K562 (cell line): ENCODE measurements at regions not wholly inside any gene's neighbourhood (a gene's known extent, or its start where the extent isn't known, plus 50 kb on each side); places are given as distances from the start of the nearest gene placed in this dataset.

ENCODE experiments used
- ATAC-seq: fragments of 200-7000 bp; cut with Tn5 transposase; 3 replicates; pipeline ENCODE4 v1.9.1; 2020; ENCODE audit warnings: moderate library complexity
- BruUV-seq: library from RNA; stranded (reverse); fragments of 400-500 nt; replicated peaks from 2 replicates; lab custom pipeline; 2021; lab: Mats Ljungman, UMichigan
- CTCF ChIA-PET: fragments of 300-600 bp; formaldehyde crosslinking; extraction: SDS; loops from one replicate; lab custom pipeline; 2021; ENCODE audit warnings: low intra/inter-chr PET ratio; lab: Yijun Ruan, JAX
- POLR2A ChIA-PET: fragments of 300-600, 350-650 bp; sonication (Branson Sonifier 250); formaldehyde crosslinking; extraction: SDS; loops from one replicate; lab custom pipeline; 2021; ENCODE audit warnings: antibody characterized with exemption, inconsistent platforms; lab: Yijun Ruan, JAX
- DNase-seq, 4 experiments: peaks; one replicate each; pipeline versions ENCODE4 v3.0.0 to v3.0.0-alpha.2; 2011 to 2018; ENCODE audit warnings: low spot score in 3 of 4, mixed read lengths in 3 of 4; ENCODE audit errors: extremely low read depth in 1 of 4
- FAIRE-seq: peaks from 2 replicates; lab custom pipeline; 2011; peaks lifted over from hg19 to GRCh38; lab: Jason Lieb, UNC
- H2AFZ ChIP-seq: 2 replicates; pipeline ENCODE4 v1.6.0; 2011; ENCODE audit warnings: low read depth, low read length, control low read depth, inconsistent platforms
- H3K27ac ChIP-seq: fragments of 200-600 bp; 3 replicates; pipeline ENCODE4 v1.8.0; 2011; ENCODE audit warnings: low read depth, mild to moderate bottlenecking, control low read depth, inconsistent platforms, low read length, moderate library complexity, mixed read lengths; ENCODE audit errors: extremely low read depth
- H3K27me3 ChIP-seq, 2 experiments: fragments of 300-600 bp in 1 of 2; 2 replicates in 1 of 2; 3 replicates in 1 of 2; pipeline versions ENCODE4 v1.6.0 to v1.8.0; 2011; ENCODE audit warnings: inconsistent platforms in 2 of 2, low read length in 2 of 2, mild to moderate bottlenecking in 1 of 2, mixed read lengths in 1 of 2, moderate library complexity in 1 of 2; ENCODE audit not compliant: control insufficient read depth in 2 of 2, insufficient read depth in 2 of 2
- H3K36me3 ChIP-seq: fragments of 300-600 bp; 3 replicates; pipeline ENCODE4 v1.8.0; 2011; ENCODE audit warnings: mild to moderate bottlenecking, low read length, inconsistent platforms; ENCODE audit not compliant: control insufficient read depth, insufficient read depth
- H3K4me1 ChIP-seq, 2 experiments: fragments of 200-600 bp in 1 of 2; replicated peaks in 1 of 2; 2 replicates in 1 of 2; 3 replicates in 1 of 2; pipeline versions ENCODE4 v1.5.1 to v1.8.0; 2011; ENCODE audit warnings: inconsistent platforms in 2 of 2, low read length in 2 of 2, mild to moderate bottlenecking in 1 of 2, mixed read lengths in 1 of 2, moderate library complexity in 1 of 2; ENCODE audit not compliant: control insufficient read depth in 2 of 2, insufficient read depth in 2 of 2
- H3K4me2 ChIP-seq: 2 replicates; pipeline ENCODE4 v1.6.1; 2011; ENCODE audit warnings: low read length, control low read depth, inconsistent platforms, mixed read lengths; ENCODE audit not compliant: insufficient read depth
- H3K4me3 ChIP-seq: fragments of 200-600 bp; sonication (generic), shearing (Covaris generic); 2 replicates; pipeline ENCODE4 v1.5.1; 2016; ENCODE audit warnings: control low read depth, inconsistent platforms
- H3K79me2 ChIP-seq: fragments of 200-600 bp; 3 replicates; pipeline ENCODE4 v1.8.0; 2011; ENCODE audit warnings: low read length, inconsistent platforms; ENCODE audit not compliant: control insufficient read depth, insufficient read depth
- H3K9ac ChIP-seq, 2 experiments: 2 replicates each; pipeline versions ENCODE4 v1.6.0 to v1.6.1; 2011; ENCODE audit warnings: low read depth in 2 of 2, low read length in 2 of 2, control low read depth in 1 of 2, inconsistent platforms in 1 of 2, mild to moderate bottlenecking in 1 of 2, mixed read lengths in 1 of 2; ENCODE audit not compliant: insufficient read depth in 1 of 2
- H3K9me1 ChIP-seq: one replicate; pipeline ENCODE4 v1.6.0; 2011; ENCODE audit warnings: inconsistent platforms, mild to moderate bottlenecking, low read length, moderate library complexity; ENCODE audit not compliant: control insufficient read depth, insufficient read depth
- H3K9me3 ChIP-seq: replicated peaks from 2 replicates; pipeline ENCODE4 v1.5.1; 2011; ENCODE audit warnings: low read depth, low read length, inconsistent platforms; ENCODE audit not compliant: control insufficient read depth, insufficient read depth
- H4K20me1 ChIP-seq: replicated peaks from 2 replicates; pipeline ENCODE4 v1.6.1; 2011; ENCODE audit warnings: low read length, inconsistent platforms, mixed read lengths; ENCODE audit not compliant: control insufficient read depth, insufficient read depth
- CAMTA2 ChIP-seq: fragments of 250-450 bp; sonication (Bioruptor Pico); conservative IDR thresholded peaks from 2 replicates; pipeline ENCODE4 v1.5.1; 2022
- CREB3 ChIP-seq: fragments of 450-650 bp; conservative IDR thresholded peaks from 2 replicates; pipeline ENCODE4 v1.6.1; 2016; ENCODE audit warnings: missing genetic modification characterization, low read depth, mild to moderate bottlenecking, missing compliant biosample characterization, moderate library complexity
- E2F3 ChIP-seq: fragments of 250-450 bp; sonication (Bioruptor Pico); IDR thresholded peaks from 2 replicates; pipeline ENCODE4 v1.4.0; 2020; ENCODE audit warnings: mild to moderate bottlenecking
- GABPB2 ChIP-seq: fragments of 250-450 bp; sonication (Bioruptor Pico); conservative IDR thresholded peaks from 2 replicates; pipeline ENCODE4 v1.5.1; 2021; ENCODE audit warnings: mild to moderate bottlenecking
- MEF2A ChIP-seq: IDR thresholded peaks from 2 replicates; pipeline ENCODE4 v1.6.1; 2011; ENCODE audit warnings: low read depth, mild to moderate bottlenecking, low read length, moderate library complexity; ENCODE audit not compliant: control insufficient read depth
- MYBL2 ChIP-seq, 2 experiments: fragments of 450-650 bp in 1 of 2; sonication (generic) in 1 of 2; formaldehyde crosslinking in 1 of 2; IDR thresholded peaks; 2 replicates each; pipeline versions ENCODE4 v1.6.1 to v1.8.1; 2017 to 2022; ENCODE audit warnings: borderline replicate concordance in 1 of 2, inconsistent platforms in 1 of 2, low read depth in 1 of 2, mild to moderate bottlenecking in 1 of 2, missing genetic modification reagents in 1 of 2, moderate library complexity in 1 of 2
- PRPF4 ChIP-seq: fragments of 200-400 bp; formaldehyde crosslinking; IDR thresholded peaks from one replicate; pipeline ENCODE4 v1.6.1; 2017; ENCODE audit warnings: low read length, low read depth, mild to moderate bottlenecking; ENCODE audit not compliant: insufficient read depth, poor library complexity, severe bottlenecking
- SMC3 ChIP-seq: conservative IDR thresholded peaks from 2 replicates; pipeline ENCODE4 v1.6.1; 2011; ENCODE audit warnings: low read depth, low read length, improper control_type of control experiment; ENCODE audit not compliant: insufficient read depth
- TAF9B ChIP-seq: fragments of 450-650 bp; IDR thresholded peaks from 2 replicates; pipeline ENCODE4 v1.6.1; 2018; ENCODE audit warnings: mild to moderate bottlenecking; ENCODE audit not compliant: partially characterized antibody
- ZNF431 ChIP-seq: sonication (generic); formaldehyde crosslinking; IDR thresholded peaks from 2 replicates; pipeline ENCODE4 v1.8.0; 2022; ENCODE audit warnings: mild to moderate bottlenecking, missing genetic modification reagents
- WGBS: fragments of 100-300 bp; shearing (Covaris generic); methylation state at CpG from one replicate; pipeline ENCODE4 v1.1.6; 2016; ENCODE audit warnings: low coverage, mixed read lengths; ENCODE audit not compliant: insufficient coverage; ENCODE audit errors: missing lambda C conversion rate; 5-methylcytosine and 5-hydroxymethylcytosine counted together
- in situ Hi-C: fragments of 300-500 bp; cut with MboI; formaldehyde crosslinking; loops from 4 replicates; pipeline ENCODE4 v1.15.0; 2018; ENCODE audit warnings: inconsistent platforms, mixed read lengths
- intact Hi-C: fragments of 100-400 bp; cut with micrococcal nuclease; formaldehyde crosslinking; loops from 2 replicates; pipeline ENCODE4 v1.14.2; 2022
- TF ChIP-seq, protein P1 (sequence below): fragments of 450-650 bp; IDR thresholded peaks from 2 replicates; pipeline ENCODE4 v1.7.1; 2018; ENCODE audit warnings: mild to moderate bottlenecking, low read depth; ENCODE audit not compliant: partially characterized antibody

- 0% methylated on average over 3 of the region's 3 CpGs for WGBS
These were observed 444.6 kb downstream of the HTR7 start for GRCh38 chr10:90413196-90413595.

More at GRCh38 chr10:90413196-90413595, 444.6 kb downstream of the HTR7 start:
- Histone ChIP-seq H3K79me2 (no peaks in the 10 kb centered on the region), H3K27me3 (no peaks in the 10 kb centered on the region), H2AFZ (no peak overlapping the region), H3K9ac (no peak overlapping the region), H4K20me1 (no peaks in the 10 kb centered on the region), H3K27ac (no peak overlapping the region), H3K4me1 (no peaks in the 10 kb centered on the region), H3K9me3 (no peaks in the 10 kb centered on the region), H3K36me3 (no peaks in the 10 kb centered on the region), H3K9me1 (no peaks in the 10 kb centered on the region), H3K4me3 (no peak overlapping the region), H3K4me2 (no peak overlapping the region)
- in situ Hi-C loops (no loop called here), intact Hi-C loops (no loop called here)
- FAIRE-seq (no peak), ATAC-seq (no peak), DNase-seq (no peak)
- no peak for TF ChIP-seq CREB3 (tag)
- no peak for TF ChIP-seq GABPB2
- TF ChIP-seq, protein P1, sequence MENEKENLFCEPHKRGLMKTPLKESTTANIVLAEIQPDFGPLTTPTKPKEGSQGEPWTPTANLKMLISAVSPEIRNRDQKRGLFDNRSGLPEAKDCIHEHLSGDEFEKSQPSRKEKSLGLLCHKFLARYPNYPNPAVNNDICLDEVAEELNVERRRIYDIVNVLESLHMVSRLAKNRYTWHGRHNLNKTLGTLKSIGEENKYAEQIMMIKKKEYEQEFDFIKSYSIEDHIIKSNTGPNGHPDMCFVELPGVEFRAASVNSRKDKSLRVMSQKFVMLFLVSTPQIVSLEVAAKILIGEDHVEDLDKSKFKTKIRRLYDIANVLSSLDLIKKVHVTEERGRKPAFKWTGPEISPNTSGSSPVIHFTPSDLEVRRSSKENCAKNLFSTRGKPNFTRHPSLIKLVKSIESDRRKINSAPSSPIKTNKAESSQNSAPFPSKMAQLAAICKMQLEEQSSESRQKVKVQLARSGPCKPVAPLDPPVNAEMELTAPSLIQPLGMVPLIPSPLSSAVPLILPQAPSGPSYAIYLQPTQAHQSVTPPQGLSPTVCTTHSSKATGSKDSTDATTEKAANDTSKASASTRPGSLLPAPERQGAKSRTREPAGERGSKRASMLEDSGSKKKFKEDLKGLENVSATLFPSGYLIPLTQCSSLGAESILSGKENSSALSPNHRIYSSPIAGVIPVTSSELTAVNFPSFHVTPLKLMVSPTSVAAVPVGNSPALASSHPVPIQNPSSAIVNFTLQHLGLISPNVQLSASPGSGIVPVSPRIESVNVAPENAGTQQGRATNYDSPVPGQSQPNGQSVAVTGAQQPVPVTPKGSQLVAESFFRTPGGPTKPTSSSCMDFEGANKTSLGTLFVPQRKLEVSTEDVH: no peak
- no peak for TF ChIP-seq TAF9B
- no peak for TF ChIP-seq MEF2A
- TF ChIP-seq PRPF4: no peak
- TF ChIP-seq ZNF431 (CRISPR knock-in tag): no peak
- no peak for TF ChIP-seq MYBL2 (IDR thresholded peaks at IDR 0.05; ENCODE audit: low read depth)
- no peak for TF ChIP-seq MYBL2 (CRISPR knock-in tag; IDR thresholded peaks at IDR 0.05; ENCODE audit: borderline replicate concordance)
- TF ChIP-seq CAMTA2 (CRISPR knock-in tag): no peak
- TF ChIP-seq SMC3: no peak
- no peak for TF ChIP-seq E2F3 (CRISPR knock-in tag)
- BruUV-seq: no TSS peak
- CTCF ChIA-PET: no interaction called here
- POLR2A ChIA-PET: no interaction called here
